GM19025 (cell line): ENCODE measurements at regions not wholly inside any gene's neighbourhood (a gene's known extent, or its start where the extent isn't known, plus 50 kb on each side); places are given as distances from the start of the nearest gene placed in this dataset.

Experiments
- ATAC-seq: cut with Tn5 transposase; IDR thresholded peaks from one replicate; pipeline ENCODE4 v1.9.1; 2021; ENCODE audit warnings: mild to moderate bottlenecking, low read depth, moderate library complexity; ENCODE audit not compliant: unreplicated experiment

DNA sequence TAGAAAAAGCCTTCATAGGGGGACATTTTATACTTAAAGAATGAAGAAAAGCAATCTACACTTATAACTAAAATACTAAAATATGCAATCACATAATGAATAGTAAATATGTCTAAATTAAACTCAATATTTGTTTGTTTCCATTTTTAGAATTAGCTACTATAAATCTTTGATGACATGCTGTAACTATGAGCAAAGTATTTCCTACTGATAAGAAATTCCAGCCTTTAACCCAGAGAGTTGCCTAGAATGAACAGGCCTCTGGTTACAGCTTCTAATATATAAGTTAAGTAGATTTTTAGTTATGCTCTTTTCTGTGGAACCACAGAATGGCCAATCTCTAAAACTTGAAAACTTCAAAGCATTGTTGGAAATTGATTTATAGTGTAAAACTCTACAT lies 1465.6 kb upstream of the ZEB2 start:
- ATAC-seq: no peak

DNA sequence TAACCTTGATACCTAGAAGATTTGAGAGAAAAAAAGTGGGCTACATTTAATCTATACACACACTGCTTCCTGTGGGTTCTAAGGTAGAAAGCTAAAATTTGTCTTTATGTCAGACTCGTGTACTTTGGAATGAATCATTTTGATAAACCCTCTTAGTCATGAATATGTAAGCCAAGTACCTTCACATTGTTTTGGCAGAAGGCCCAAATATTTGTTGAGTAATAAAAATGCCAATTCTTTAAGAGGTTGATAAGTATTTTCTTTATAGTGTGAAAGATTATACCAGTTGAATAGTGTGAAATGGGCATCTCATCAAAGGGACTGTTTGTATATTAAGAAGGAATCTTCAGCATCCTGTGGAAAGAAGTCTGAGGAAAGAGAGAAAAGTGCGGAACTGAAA lies 1464.7 kb upstream of the ZEB2 start:
- ATAC-seq: no peak

DNA sequence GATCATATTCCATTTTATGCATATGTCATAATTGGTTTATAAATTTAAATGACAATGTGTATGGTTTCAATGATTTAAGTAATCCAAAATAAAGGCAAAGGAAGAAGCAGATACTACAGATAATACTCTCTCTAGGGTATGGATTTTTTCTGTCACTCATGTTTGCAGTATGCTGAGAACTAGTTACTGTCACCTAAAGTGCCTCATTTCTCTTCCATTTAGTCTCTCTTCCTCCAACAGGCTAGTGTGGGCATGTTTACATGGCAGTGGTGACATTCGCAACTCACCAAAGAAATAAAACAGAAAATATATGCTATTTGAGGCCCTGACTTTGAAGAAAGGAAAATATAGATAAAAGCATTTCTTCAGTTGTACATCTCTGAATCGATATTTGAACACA lies 1460.4 kb upstream of the ZEB2 start:
- ATAC-seq: no peak

DNA sequence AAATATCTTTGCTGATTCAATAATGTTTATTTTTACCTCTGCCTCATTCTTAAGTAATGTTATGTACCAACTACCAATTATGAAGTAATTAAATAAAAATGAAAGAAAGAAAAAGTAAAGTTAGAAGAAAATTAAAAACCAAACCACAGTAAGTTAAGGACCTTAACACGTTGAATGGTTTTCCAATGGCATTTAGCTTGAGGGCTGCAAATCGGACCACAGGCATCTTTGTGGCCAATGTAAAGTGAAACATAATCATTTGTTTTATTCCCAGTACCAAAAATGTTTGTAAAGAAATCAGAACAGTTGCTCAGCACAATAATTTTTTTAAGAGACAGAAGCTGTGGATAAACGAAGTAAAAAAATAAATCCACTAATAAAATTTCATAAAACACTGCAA lies 1455.5 kb upstream of the ZEB2 start:
- no peak for ATAC-seq

DNA sequence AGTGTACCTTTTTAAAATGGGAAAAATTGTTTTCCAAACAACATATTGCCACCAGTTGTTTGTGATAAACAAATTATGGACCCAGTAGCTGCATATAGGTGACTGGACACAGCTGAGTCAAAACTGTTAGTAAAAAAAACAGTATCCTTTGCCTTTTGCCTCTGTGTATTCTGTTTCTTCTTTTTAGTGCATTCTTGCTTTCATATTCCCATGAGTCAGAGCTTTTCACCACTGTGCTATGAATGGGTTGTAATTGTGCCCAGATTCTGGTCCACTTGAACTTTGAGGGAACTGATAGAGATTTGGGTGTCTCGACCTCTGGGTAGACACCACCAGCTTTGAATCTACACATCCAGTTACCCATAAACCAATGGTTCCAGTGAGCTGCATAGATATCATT lies 1441.9 kb upstream of the ZEB2 start:
- ATAC-seq: no peak

DNA sequence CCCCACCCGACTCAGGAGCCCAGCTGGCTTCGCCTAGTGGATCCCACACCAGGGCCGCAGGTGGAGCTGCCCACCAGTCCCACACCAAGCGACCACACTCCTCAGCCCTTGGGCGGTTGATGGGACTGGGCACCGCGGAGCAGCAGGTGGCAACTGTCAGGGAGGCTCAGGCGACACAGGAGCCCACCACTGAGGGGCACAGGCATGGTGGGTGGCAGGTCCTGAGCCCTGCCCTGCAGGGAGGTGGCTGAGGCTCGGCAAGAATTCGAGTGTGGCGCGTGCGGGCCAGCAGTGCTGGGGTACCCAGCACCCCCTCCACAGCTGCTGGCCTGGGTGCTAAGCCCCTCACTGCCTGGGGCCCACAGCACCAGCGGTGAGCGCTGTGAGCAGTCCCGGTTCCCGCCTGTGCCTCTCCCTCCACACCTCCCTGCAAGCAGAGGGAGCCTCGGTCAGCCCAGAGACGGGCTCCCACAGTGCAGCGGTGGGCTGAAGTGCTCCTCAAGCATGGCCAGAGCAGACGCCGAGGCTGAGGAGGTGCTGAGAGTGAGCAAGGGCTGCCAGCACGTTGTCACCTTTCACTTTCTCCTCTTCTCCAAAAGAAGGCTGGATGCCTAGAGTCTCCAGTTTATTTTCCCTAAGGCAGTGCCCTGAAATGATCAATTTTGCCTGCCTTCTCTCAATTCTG lies 1440.7 kb upstream of the ZEB2 start:
- no peak for ATAC-seq

DNA sequence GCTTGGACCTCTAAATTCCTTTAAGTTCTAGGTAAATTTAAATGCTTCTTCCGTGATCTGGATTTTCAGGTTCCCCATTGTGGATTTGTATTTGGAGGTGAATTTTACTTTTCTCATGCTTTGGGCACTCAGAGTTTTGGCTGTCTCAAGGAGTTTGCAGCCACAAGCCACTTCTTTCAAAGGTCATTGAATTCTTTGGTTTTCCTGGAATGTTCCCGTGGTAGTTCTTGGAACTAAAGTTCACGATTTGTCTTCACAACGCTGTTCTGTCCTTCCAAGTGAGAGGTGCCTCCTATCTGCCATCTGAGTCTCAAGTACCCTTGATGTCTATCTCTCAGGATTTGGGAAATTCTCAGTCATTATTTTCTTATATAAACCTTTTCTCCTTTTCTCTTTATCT lies 1438.7 kb upstream of the ZEB2 start:
- no peak for ATAC-seq

DNA sequence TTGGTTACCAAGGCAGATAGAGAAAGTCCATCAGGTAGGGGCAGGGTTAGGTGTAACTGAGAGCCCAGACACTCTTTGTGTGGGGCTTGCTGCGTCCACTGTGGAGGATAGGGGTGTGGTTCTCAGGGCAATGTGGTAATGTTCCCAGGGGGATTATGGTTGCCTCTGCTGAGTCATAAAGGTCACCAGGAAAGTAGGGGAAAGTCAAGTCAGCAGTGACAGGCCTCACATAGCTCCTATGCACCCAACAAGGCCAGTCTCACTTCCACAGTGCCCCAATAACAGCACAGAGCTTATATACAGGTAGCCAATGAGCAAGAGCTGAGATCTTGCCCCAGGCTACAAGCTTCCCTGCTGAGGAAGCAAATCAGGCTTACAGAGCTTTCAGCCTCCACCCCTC lies 1438.0 kb upstream of the ZEB2 start:
- ATAC-seq: no peak

DNA sequence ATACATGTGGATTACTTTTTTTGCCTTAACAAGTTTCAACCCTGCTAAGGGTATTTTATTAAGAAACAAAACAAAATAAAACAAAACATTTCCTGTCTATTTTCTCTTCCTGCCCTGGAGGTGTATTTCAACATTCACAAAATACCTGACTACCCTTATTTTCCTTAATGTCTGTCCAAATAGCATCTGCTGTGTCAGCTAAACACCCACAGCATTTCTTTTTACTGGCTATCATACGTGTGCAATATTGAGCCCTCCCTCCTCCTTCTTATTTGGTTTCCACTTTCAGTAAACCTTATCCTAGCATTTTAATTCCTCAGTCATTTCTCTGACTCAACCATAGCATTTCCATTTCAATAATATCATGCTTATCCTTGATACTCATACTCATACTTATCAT lies 1420.0 kb upstream of the ZEB2 start:
- no peak for ATAC-seq

DNA sequence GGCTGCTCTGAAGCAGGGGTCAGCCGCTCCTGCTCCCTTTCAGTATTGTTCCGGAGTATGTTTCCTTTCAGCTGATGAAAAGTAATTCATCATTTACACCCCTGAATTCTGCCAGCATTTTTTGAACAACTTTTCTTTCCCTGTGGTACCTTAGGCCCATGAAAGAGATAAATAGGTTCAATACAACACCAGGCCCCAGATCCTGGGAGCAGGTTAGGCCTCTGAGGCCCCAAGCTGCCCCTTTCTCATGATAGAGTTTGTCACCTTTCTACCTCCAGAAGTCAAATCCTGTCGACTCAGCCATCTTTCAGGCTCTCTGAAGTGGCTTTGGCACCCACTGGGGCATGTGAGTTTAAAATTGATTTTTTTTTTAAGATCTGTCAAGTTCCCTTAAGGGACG lies 1415.1 kb upstream of the ZEB2 start:
- no peak for ATAC-seq

DNA sequence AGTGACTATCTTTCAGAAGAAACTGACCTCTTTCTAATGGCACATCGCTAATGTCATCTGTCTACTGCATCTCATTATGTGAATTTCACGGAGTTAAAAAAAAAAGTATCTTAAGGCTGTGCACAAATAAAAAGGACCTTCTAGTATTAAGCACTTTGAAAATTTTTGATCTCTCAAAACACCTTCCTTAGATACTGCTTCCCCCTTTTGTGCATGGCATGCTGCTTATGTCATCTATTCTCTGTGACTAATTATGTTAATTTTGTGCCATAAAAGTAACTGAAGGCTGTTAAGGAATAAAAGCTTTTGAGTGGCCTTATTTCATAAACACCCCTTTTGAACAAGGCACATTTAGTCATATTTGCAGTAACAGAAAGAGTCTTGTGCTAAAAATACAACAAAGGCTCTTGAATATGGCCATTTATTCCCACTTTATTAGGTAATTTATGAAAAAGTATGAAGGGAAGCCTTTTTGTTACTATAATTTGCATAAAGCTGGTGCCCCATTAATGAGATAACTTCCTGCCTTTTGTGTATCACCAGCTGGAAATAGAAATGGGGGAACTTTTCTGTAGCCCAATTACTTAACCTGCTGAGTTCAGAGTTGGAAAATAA lies 1412.0 kb upstream of the ZEB2 start:
- no peak for ATAC-seq

DNA sequence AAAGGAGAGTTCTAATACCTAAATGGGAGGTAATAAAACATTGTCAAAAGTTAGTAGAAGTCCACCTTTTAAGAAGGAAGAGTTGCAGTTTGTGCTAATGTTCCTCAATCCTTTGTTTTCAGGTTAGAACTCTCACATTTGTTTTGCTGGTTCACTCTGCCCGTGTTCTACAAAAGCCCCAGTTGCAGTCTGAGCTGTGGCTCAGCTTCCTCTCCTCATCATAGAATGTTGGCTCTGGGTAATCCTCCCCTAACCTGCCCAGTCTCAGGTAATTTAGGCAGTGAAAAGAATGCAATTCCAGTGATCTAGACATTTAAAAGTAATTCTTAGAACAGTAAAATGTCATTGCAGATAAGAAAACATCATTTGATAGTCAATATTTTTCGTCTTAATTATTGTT lies 1410.4 kb upstream of the ZEB2 start:
- ATAC-seq: no peak

DNA sequence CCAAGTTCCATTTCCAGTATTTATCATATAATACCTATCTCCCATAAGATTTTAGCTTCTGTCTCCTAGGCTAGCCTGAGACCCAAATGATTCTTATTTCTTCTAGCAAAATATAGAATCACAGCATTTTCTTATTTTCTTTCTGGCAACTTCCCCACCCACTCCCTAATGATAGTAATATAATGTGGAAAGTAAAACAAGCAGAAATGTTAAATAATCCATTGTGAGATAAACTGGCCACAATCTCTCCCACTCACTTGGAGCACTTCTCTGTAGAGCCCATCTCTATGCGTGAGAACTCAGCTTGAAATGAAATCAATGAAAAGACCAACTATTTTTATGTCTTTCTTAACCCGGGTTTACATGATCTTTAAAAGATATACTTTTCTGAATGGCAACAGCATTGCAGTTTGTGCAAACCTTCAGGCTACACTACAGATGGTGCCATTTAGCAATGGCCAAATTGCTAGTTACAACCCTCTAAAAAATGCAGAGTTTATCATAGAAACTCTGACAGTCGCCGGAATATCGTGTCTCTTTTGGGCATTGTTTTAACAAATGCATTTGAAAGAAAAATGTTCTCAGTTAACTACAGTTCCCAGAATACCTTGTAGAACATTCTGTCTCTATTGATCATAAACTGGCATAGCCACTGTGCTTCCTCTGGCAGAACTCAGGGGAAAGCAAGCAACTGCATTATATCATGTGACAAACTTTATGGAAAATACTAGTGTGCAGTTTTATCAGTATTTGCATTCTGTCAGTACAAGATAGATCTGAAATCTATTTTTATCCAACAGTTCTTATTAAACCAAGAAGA lies 1407.4 kb upstream of the ZEB2 start:
- no peak for ATAC-seq

DNA sequence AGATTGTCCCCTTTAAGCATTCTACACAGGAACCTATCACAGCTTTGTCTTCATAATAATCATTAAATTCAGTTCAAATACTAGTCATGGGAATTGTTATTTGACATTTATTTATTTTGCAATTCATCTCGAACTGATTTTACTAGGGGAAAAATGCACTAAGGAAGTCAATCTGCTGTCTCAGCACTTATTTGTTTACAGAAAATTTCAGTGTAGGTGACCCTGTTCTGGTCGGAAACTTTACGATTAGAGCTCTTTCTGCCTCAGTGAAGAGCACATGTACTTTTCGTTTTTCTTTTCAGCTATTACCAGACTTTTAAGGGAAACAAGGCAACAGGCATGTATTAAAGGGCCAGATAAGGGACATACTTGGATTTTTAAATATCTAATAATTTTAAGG lies 1405.7 kb upstream of the ZEB2 start:
- ATAC-seq: no peak

DNA sequence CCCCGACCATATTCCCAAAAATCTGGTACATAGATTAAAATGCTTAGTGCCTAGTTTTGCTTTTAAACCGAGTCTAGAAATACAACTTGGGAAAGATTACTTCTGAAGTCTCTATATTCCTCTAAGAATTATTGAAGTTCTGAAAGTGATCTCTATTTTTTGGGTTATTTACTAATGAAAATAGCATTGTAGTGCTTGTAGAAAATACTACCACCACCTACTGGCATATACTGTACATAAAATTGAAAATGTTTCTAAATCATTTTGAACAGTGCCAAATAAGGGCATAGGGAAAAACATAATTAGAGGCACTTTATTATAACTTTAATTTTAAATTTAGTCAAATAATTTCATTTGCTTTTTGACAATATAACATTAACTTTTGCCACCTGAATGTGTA lies 1399.6 kb upstream of the ZEB2 start:
- no peak for ATAC-seq

DNA sequence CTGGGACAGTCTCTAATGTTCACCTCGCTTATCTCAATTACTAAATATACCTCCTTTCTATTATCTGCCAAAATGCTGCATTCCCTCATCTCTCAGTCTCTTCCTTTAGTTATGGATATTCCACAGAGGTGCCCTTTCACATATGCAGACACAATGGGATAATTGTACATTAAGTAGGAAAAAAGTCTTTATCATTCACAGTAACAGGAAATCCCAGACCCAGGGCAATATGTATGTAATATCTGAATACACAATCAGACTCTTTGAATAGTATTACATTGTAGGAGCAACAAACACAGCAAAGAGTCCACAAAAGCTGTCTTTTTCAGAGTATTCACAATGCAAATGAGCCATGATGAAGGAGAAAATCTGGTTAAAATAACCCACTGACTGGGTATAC lies 1399.0 kb upstream of the ZEB2 start:
- ATAC-seq: no peak

DNA sequence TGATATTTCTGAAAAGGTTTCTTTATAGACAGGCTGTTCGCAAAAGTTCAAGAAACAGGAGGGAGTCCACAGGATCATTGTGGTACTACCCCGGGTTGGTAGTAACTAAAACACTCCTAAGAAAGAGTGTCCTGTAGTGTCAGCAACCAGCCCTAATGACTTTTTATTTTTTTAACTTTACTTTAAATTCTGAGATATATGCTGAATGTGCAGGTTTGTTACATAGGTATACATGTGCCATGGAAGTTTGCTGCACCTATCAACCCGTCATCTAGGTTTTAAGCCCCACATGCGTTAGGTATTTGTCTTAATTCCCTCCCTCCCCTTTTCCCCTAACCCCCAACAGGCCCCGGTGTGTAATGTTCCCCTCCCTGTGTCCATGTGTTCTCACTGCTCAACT lies 1396.9 kb upstream of the ZEB2 start:
- ATAC-seq: no peak

DNA sequence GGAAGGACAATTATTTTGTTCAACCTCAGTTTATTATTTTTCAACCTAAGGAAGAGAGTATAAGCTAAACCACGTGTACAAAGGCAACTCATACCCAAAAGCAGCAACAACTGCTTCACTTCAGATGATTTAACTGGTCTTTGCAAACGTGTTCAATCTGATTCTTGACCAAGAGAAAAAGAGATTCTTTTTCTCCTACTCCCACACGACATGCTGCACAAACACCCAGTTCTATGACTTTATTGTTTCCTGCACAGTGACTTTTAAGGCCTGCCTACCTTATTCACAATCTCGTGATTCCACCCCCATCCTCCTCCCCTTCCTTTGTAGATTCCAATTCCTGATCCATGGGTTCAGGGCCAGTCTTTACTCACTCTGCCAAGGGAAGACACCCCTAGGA lies 1394.8 kb upstream of the ZEB2 start:
- ATAC-seq: no peak

DNA sequence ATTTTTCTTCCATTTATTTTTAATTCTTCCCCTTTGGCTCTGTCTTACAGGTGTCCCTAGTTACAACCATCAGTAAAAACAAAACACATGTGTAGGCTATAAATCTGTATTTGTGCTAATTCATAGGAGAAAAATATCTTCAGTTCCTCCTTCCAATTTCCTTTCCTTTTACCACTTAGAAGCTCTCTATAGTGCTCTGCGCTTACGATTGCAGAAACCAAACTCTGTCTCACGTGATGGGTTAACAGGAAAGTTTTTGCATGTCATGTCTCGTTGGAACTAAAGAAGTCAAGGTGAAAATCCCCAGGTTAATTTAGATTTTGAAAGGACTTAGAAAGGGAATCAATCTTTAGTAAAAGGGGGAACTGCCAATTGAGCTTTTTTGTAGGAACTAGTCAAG lies 1390.5 kb upstream of the ZEB2 start:
- ATAC-seq: no peak

DNA sequence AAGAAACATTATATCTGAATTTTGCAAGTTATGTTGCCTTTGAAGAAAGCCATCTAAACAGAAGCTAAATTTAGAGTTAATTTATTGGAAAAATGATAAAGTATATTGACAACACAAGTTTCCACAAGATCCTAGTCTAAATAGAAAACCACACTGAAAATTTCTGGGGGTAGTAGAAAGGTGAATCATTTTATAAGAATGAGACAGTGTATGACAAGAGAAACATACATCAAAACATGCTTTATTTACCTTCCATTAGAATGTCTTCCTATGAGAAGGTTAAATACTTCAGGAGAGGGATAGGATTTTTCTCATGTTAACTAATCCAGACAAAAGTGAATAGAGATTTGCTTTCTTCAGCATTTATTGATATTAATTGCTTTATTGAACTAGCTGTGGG lies 1389.8 kb upstream of the ZEB2 start:
- no peak for ATAC-seq

DNA sequence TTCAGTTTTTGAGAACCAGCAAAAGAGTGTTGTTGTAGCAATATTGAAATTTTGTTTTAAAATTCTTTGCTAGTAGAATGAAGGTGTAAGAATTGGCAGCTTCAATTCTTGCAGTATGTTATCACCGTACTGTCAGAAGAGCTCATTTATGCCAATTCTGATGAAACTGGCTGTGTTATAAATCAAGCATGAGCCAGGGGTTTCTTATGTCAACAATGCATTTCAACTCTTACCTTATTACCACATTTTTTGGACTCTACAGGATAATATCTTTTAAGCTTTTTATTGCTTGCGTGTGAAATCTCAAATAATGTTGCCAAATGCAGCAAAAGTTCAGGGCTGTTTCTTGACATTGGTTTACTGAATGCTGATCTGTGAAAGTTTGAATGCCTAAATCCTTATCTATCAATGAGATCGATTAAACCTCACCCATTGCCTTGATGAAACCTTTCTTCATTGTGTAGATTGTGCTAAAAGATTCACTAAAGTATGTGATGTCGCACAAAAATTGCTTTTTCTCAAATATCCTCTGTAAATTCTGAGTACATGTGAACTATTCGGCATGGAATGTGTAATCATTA lies 1389.3 kb upstream of the ZEB2 start:
- ATAC-seq: no peak

DNA sequence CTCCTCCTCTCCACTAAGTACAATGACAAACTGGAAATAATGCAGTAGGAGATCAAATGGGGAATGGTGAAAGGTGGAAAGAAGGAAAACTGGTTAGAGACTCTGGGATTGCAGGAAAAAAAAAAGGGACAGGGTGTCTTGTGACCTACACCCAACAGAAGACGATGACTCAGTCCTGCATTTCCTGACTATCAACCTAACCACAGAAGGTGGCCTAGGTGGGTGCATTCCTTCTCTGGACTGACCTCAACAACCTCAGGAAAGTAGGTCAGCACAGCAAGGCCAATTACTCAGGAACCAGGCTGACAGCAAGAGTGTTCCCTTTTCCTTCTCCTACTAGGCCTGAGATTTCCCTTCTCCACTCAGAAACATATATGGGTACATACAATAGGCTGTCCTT lies 1386.4 kb upstream of the ZEB2 start:
- ATAC-seq: no peak
